Vagina (tissue), 2 donors: ENCODE measurements at regions not wholly inside any gene's neighbourhood (a gene's known extent, or its start where the extent isn't known, plus 50 kb on each side); places are given as distances from the start of the nearest gene placed in this dataset.

ENCODE experiments used
- POLR2A ChIP-seq, 2 donors: fragments of 450-650 bp; IDR thresholded peaks; one replicate each; pipeline ENCODE4 v1.6.1; 2017; ENCODE audit warnings: antibody characterized with exemption in 2 of 2, mild to moderate bottlenecking in 2 of 2, moderate library complexity in 2 of 2
- TF ChIP-seq, protein P1 (sequence below), 3 experiments: fragments of 450-650 bp in 2 of 3; fragments of 200-600 bp in 1 of 3; sonication (generic) in 1 of 3; IDR thresholded peaks; one replicate each; pipeline ENCODE4 v1.5.1; 2017 to 2019; ENCODE audit warnings: antibody characterized with exemption in 3 of 3, mild to moderate bottlenecking in 2 of 3, moderate library complexity in 2 of 3

DNA sequence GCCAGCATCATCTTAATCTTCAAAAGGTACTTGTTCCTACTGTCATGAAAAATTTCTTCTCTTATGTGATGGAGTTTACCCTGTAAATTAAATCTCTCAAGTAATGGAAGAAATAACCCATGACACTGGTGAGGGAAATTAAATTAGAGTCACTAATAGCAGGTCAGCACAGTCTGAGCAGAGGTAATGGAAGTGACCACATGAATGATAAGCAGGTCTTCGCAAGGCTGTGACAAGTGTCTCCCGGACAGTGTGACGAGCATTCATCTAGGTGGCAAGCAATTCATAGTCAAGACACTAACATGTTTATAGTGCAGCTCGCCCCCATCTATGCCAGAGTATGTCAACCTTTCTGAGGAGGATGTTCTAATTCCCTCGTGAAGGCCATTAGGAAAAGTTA is 249.2 kb downstream of the FRK start:
- TF ChIP-seq, protein P1, sequence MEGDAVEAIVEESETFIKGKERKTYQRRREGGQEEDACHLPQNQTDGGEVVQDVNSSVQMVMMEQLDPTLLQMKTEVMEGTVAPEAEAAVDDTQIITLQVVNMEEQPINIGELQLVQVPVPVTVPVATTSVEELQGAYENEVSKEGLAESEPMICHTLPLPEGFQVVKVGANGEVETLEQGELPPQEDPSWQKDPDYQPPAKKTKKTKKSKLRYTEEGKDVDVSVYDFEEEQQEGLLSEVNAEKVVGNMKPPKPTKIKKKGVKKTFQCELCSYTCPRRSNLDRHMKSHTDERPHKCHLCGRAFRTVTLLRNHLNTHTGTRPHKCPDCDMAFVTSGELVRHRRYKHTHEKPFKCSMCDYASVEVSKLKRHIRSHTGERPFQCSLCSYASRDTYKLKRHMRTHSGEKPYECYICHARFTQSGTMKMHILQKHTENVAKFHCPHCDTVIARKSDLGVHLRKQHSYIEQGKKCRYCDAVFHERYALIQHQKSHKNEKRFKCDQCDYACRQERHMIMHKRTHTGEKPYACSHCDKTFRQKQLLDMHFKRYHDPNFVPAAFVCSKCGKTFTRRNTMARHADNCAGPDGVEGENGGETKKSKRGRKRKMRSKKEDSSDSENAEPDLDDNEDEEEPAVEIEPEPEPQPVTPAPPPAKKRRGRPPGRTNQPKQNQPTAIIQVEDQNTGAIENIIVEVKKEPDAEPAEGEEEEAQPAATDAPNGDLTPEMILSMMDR (IDR thresholded peaks at IDR 0.05): no peak
- TF ChIP-seq POLR2A (IDR thresholded peaks at IDR 0.05): no peak
